KMS-11 (cell line): ENCODE measurements at regions not wholly inside any gene's neighbourhood (a gene's known extent, or its start where the extent isn't known, plus 50 kb on each side); places are given as distances from the start of the nearest gene placed in this dataset.

Experiments
- H2AFZ ChIP-seq: fragments of 200-600 bp; sonication (generic); 2 replicates; pipeline ENCODE4 v1.6.1; 2016; ENCODE audit warnings: antibody characterized with exemption, mixed run types, low read depth
- H3K27ac ChIP-seq: fragments of 200-600 bp; sonication (generic); 2 replicates; pipeline ENCODE4 v1.6.1; 2016; ENCODE audit warnings: mild to moderate bottlenecking, mixed run types
- H3K27me3 ChIP-seq: fragments of 200-600 bp; sonication (generic); 2 replicates; pipeline ENCODE4 v1.6.1; 2017; ENCODE audit warnings: mild to moderate bottlenecking, low read depth, mixed run types, moderate library complexity; ENCODE audit not compliant: insufficient read depth
- H3K36me3 ChIP-seq: fragments of 200-600 bp; sonication (generic); 2 replicates; pipeline ENCODE4 v1.6.1; 2017; ENCODE audit warnings: mild to moderate bottlenecking, mixed run types; ENCODE audit not compliant: insufficient read depth
- H3K4me1 ChIP-seq: fragments of 200-600 bp; sonication (generic); 2 replicates; pipeline ENCODE4 v1.6.1; 2016; ENCODE audit warnings: mild to moderate bottlenecking, low read depth, mixed run types; ENCODE audit not compliant: poor library complexity, severe bottlenecking
- H3K4me2 ChIP-seq: fragments of 200-600 bp; sonication (generic); 2 replicates; pipeline ENCODE4 v1.7.0; 2016; ENCODE audit warnings: mild to moderate bottlenecking, mixed run types
- H3K4me3 ChIP-seq: fragments of 200-600 bp; sonication (generic); IDR thresholded peaks from 2 replicates; pipeline ENCODE4 v1.6.1; 2017; ENCODE audit warnings: low read depth, low read length, mixed read lengths; ENCODE audit not compliant: insufficient read depth
- H3K79me2 ChIP-seq: fragments of 200-600 bp; sonication (generic); 2 replicates; pipeline ENCODE4 v1.6.1; 2016; ENCODE audit warnings: low read depth, mixed run types; ENCODE audit not compliant: insufficient read depth
- H3K9ac ChIP-seq: fragments of 200-600 bp; sonication (generic); 2 replicates; pipeline ENCODE4 v1.6.1; 2016; ENCODE audit warnings: mild to moderate bottlenecking, mixed run types
- H4K20me1 ChIP-seq: fragments of 200-600 bp; sonication (generic); 2 replicates; pipeline ENCODE4 v1.6.1; 2016; ENCODE audit warnings: mild to moderate bottlenecking, mixed run types; ENCODE audit not compliant: insufficient read depth
- CTCF ChIP-seq: fragments of 200-600 bp; sonication (generic); conservative IDR thresholded peaks from 2 replicates; pipeline ENCODE4 v1.6.1; 2017; ENCODE audit warnings: low read depth, mild to moderate bottlenecking, antibody characterized with exemption, low read length, moderate library complexity, mixed read lengths

GRCh38 chr1:232894436-232894835, 56.0 kb upstream of the NTPCR start:
- TF ChIP-seq CTCF = no peak
- H3K4me3 ChIP-seq = no peak overlapping the region
- no peaks in the 10 kb centered on the region for H3K36me3 ChIP-seq
- no peak overlapping the region for H3K4me2 ChIP-seq
- no peaks in the 10 kb centered on the region for H4K20me1 ChIP-seq
- no peaks in the 10 kb centered on the region for H3K79me2 ChIP-seq
- no peak overlapping the region for H3K9ac ChIP-seq
- H2AFZ ChIP-seq = no peak overlapping the region
- no peaks in the 10 kb centered on the region for H3K27me3 ChIP-seq
- no peak overlapping the region for H3K27ac ChIP-seq
- H3K4me1 ChIP-seq = no peaks in the 10 kb centered on the region

GRCh38 chr1:232897949-232898465, 52.4 kb upstream of the NTPCR start:
- H2AFZ ChIP-seq = no peak overlapping the region
- no peak overlapping the region for H3K27ac ChIP-seq
- TF ChIP-seq CTCF = no peak
- no peaks in the 10 kb centered on the region for H3K79me2 ChIP-seq
- H3K4me3 ChIP-seq = no peak overlapping the region
- no peak overlapping the region for H3K4me2 ChIP-seq
- no peaks in the 10 kb centered on the region for H4K20me1 ChIP-seq
- H3K4me1 ChIP-seq = peaks cover 12% of the 10 kb centered on the region
- no peaks in the 10 kb centered on the region for H3K36me3 ChIP-seq
- H3K9ac ChIP-seq = no peak overlapping the region
- H3K27me3 ChIP-seq = no peaks in the 10 kb centered on the region

GRCh38 chr1:232899268-232899667, 51.1 kb upstream of the NTPCR start:
- no peak overlapping the region for H3K9ac ChIP-seq
- H3K79me2 ChIP-seq = no peaks in the 10 kb centered on the region
- peaks cover 12% of the 10 kb centered on the region for H3K4me1 ChIP-seq
- no peak overlapping the region for H3K4me2 ChIP-seq
- H3K4me3 ChIP-seq = no peak overlapping the region
- H4K20me1 ChIP-seq = no peaks in the 10 kb centered on the region
- no peak overlapping the region for H2AFZ ChIP-seq
- no peaks in the 10 kb centered on the region for H3K27me3 ChIP-seq
- no peaks in the 10 kb centered on the region for H3K36me3 ChIP-seq
- H3K27ac ChIP-seq = no peak overlapping the region
- no peak for TF ChIP-seq CTCF

- no peaks in the 10 kb centered on the region for H3K36me3 ChIP-seq
- no peak overlapping the region for H3K4me2 ChIP-seq
- H3K27me3 ChIP-seq = no peaks in the 10 kb centered on the region
- no peaks in the 10 kb centered on the region for H3K79me2 ChIP-seq
- no peak overlapping the region for H3K9ac ChIP-seq
- peaks cover 12% of the 10 kb centered on the region for H3K4me1 ChIP-seq
- no peak overlapping the region for H3K27ac ChIP-seq
- H4K20me1 ChIP-seq = no peaks in the 10 kb centered on the region
- H3K4me3 ChIP-seq = no peak overlapping the region
- no peak for TF ChIP-seq CTCF
- no peak overlapping the region for H2AFZ ChIP-seq
Observed at GRCh38 chr1:232899839-232900238, 50.6 kb upstream of the NTPCR start.
